ENCODE measurements at regions not wholly inside any gene's neighbourhood (a gene's known extent, or its start where the extent isn't known, plus 50 kb on each side); places are given as distances from the start of the nearest gene placed in this dataset.

GRCh38 chr12:65618588-65618987 lies 205.7 kb upstream of the HMGA2 start:
- TF ChIP-seq CTCF (conservative IDR thresholded peaks at IDR 0.05; ENCODE audit: low read depth, low read length) (no peak), EZH2 (IDR thresholded peaks at IDR 0.05; ENCODE audit: low read length, unreplicated experiment) (no peak), EZH2phosphoT487 (IDR thresholded peaks at IDR 0.05; ENCODE audit: borderline replicate concordance, low read length) (no peak)
